Esophagus squamous epithelium (tissue), 4 donors: ENCODE measurements at regions not wholly inside any gene's neighbourhood (a gene's known extent, or its start where the extent isn't known, plus 50 kb on each side); places are given as distances from the start of the nearest gene placed in this dataset.

Experiments used
- POLR2A ChIP-seq, 4 donors: fragments of 450-650 bp; IDR thresholded peaks; one replicate each; pipeline ENCODE4 v1.6.1; 2017; ENCODE audit warnings: antibody characterized with exemption in 4 of 4, mild to moderate bottlenecking in 4 of 4, moderate library complexity in 3 of 4
- TF ChIP-seq, protein P1 (sequence below), 6 experiments: fragments of 450-650 bp in 4 of 6; fragments of 200-600 bp in 2 of 6; sonication (generic) in 2 of 6; IDR thresholded peaks; one replicate each; pipeline ENCODE4 v1.5.1; 2016 to 2019; ENCODE audit warnings: antibody characterized with exemption in 6 of 6, mild to moderate bottlenecking in 4 of 6, moderate library complexity in 4 of 6

DNA sequence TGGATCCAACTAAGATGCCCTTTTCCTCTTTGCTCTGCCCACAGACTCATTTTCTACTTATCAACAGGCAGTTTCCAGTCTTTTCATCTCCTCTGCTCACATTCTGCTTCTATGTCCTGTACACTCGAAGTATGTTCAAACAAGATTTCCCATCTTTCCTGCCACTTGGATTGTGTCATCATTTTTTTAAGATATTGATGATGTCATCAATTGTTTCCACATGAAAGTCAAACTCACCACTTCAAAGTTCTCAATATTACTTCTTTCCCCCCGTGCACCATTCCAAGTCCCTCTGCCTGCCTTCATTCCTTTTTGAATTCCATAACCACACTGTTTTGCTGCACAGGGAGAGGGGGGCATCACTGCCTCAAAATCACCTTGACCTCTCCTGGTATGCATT, 175.0 kb upstream of the RFX3 start:
- TF ChIP-seq, protein P1, sequence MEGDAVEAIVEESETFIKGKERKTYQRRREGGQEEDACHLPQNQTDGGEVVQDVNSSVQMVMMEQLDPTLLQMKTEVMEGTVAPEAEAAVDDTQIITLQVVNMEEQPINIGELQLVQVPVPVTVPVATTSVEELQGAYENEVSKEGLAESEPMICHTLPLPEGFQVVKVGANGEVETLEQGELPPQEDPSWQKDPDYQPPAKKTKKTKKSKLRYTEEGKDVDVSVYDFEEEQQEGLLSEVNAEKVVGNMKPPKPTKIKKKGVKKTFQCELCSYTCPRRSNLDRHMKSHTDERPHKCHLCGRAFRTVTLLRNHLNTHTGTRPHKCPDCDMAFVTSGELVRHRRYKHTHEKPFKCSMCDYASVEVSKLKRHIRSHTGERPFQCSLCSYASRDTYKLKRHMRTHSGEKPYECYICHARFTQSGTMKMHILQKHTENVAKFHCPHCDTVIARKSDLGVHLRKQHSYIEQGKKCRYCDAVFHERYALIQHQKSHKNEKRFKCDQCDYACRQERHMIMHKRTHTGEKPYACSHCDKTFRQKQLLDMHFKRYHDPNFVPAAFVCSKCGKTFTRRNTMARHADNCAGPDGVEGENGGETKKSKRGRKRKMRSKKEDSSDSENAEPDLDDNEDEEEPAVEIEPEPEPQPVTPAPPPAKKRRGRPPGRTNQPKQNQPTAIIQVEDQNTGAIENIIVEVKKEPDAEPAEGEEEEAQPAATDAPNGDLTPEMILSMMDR (IDR thresholded peaks at IDR 0.05) = no peak
- no peak for TF ChIP-seq POLR2A (IDR thresholded peaks at IDR 0.05)
